Mesendoderm (in vitro differentiated cells): ENCODE measurements at regions not wholly inside any gene's neighbourhood (a gene's known extent, or its start where the extent isn't known, plus 50 kb on each side); places are given as distances from the start of the nearest gene placed in this dataset.

ENCODE experiments used
- DNase-seq: peaks from one replicate; pipeline ENCODE4 v3.0.0; 2013
- H2AK5ac ChIP-seq: 2 replicates; pipeline ENCODE4 v1.6.1; 2013; ENCODE audit warnings: low read length, inconsistent platforms
- H2BK120ac ChIP-seq: 2 replicates; pipeline ENCODE4 v1.6.1; 2013; ENCODE audit warnings: low read depth, mild to moderate bottlenecking, low read length, moderate library complexity, mixed read lengths
- H2BK15ac ChIP-seq: replicated peaks from 2 replicates; pipeline ENCODE4 v1.6.1; 2013; ENCODE audit warnings: low read depth, mild to moderate bottlenecking, moderate library complexity
- H2BK5ac ChIP-seq: 2 replicates; pipeline ENCODE4 v1.6.1; 2013; ENCODE audit warnings: low read length, inconsistent platforms
- H3K18ac ChIP-seq: 2 replicates; pipeline ENCODE4 v1.6.1; 2013; ENCODE audit warnings: mild to moderate bottlenecking, low read length, mixed read lengths
- H3K23ac ChIP-seq: one replicate; pipeline ENCODE4 v1.6.1; 2013; ENCODE audit warnings: low read length
- H3K27ac ChIP-seq: 2 replicates; pipeline ENCODE4 v1.5.1; 2013; ENCODE audit warnings: low read depth, mild to moderate bottlenecking, inconsistent platforms, low read length, moderate library complexity
- H3K27me3 ChIP-seq: 2 replicates; pipeline ENCODE4 v1.6.1; 2013; ENCODE audit warnings: low read length, control low read depth, mild to moderate bottlenecking, inconsistent platforms; ENCODE audit not compliant: insufficient read depth, poor library complexity
- H3K36me3 ChIP-seq: 2 replicates; pipeline ENCODE4 v1.6.1; 2013; ENCODE audit warnings: low read length, inconsistent platforms; ENCODE audit not compliant: control insufficient read depth, insufficient read depth
- H3K4ac ChIP-seq: one replicate; pipeline ENCODE4 v1.6.1; 2013; ENCODE audit warnings: low read depth, mild to moderate bottlenecking, low read length, moderate library complexity
- H3K4me1 ChIP-seq: 2 replicates; pipeline ENCODE4 v1.6.1; 2013; ENCODE audit warnings: low read depth, low read length, inconsistent platforms; ENCODE audit not compliant: control insufficient read depth
- H3K4me2 ChIP-seq: 2 replicates; pipeline ENCODE4 v1.6.1; 2013; ENCODE audit warnings: low read length
- H3K4me3 ChIP-seq: 2 replicates; pipeline ENCODE4 v1.5.1; 2013; ENCODE audit warnings: mild to moderate bottlenecking, low read length
- H3K56ac ChIP-seq: one replicate; pipeline ENCODE4 v1.6.1; 2013; ENCODE audit warnings: low read length
- H3K79me1 ChIP-seq: 2 replicates; pipeline ENCODE4 v1.6.1; 2013; ENCODE audit warnings: low read length, inconsistent platforms
- H3K79me2 ChIP-seq: 2 replicates; pipeline ENCODE4 v1.6.1; 2013; ENCODE audit warnings: mild to moderate bottlenecking, low read length; ENCODE audit not compliant: control insufficient read depth, insufficient read depth
- H3K9ac ChIP-seq: 2 replicates; pipeline ENCODE4 v1.6.1; 2013; ENCODE audit warnings: low read length, inconsistent platforms
- H4K5ac ChIP-seq: one replicate; pipeline ENCODE4 v1.6.1; 2013; ENCODE audit warnings: low read length
- H4K8ac ChIP-seq: one replicate; pipeline ENCODE4 v1.6.1; 2013; ENCODE audit warnings: low read depth, mild to moderate bottlenecking, control low read depth, low read length, moderate library complexity
- WGBS: extraction: QIAGEN DNeasy Blood & Tissue Kit; methylation state at CpG from one replicate; pipeline ENCODE4 v1.1.7; 2013; ENCODE audit warnings: low lambda C conversion rate, missing lambda C conversion rate; ENCODE audit not compliant: insufficient coverage; ENCODE audit errors: extremely low coverage; 5-methylcytosine and 5-hydroxymethylcytosine counted together

DNA sequence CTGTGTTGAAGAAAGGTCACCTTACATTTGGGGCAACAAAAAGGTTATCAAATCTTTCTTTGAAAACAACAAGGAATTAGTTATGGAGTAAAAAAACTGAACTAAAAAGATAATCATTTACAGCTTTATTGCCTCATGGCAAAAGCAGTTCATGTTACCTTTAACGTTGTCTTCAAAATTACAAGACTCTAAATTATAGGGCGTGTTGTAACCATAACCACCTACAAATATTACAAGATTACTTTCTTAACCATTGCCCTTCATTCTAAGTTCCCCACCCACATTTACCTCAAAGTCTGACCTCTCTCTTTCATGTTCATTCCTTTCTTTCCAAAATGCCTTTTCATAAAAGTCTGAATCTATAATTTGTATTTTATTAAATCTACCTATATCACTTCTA is 74.6 kb upstream of the LRATD1 start:
- H3K4me1 ChIP-seq: no peaks in the 10 kb centered on the region
- no peak overlapping the region for H2AK5ac ChIP-seq
- H3K27me3 ChIP-seq: no peaks in the 10 kb centered on the region
- WGBS: no CpG with 5 or more reads among the region's 2 CpGs
- H4K8ac ChIP-seq: no peak overlapping the region
- no peak overlapping the region for H3K56ac ChIP-seq
- no peak overlapping the region for H2BK15ac ChIP-seq
- DNase-seq: no peak
- no peak overlapping the region for H3K9ac ChIP-seq
- no peak overlapping the region for H2BK5ac ChIP-seq
- H3K36me3 ChIP-seq: no peaks in the 10 kb centered on the region
- H3K79me2 ChIP-seq: no peaks in the 10 kb centered on the region
- no peak overlapping the region for H3K18ac ChIP-seq
- no peaks in the 10 kb centered on the region for H3K79me1 ChIP-seq
- no peak overlapping the region for H3K27ac ChIP-seq
- no peak overlapping the region for H3K23ac ChIP-seq
- no peak overlapping the region for H3K4ac ChIP-seq
- no peak overlapping the region for H2BK120ac ChIP-seq
- H3K4me2 ChIP-seq: no peak overlapping the region
- H4K5ac ChIP-seq: no peak overlapping the region
- no peak overlapping the region for H3K4me3 ChIP-seq

DNA sequence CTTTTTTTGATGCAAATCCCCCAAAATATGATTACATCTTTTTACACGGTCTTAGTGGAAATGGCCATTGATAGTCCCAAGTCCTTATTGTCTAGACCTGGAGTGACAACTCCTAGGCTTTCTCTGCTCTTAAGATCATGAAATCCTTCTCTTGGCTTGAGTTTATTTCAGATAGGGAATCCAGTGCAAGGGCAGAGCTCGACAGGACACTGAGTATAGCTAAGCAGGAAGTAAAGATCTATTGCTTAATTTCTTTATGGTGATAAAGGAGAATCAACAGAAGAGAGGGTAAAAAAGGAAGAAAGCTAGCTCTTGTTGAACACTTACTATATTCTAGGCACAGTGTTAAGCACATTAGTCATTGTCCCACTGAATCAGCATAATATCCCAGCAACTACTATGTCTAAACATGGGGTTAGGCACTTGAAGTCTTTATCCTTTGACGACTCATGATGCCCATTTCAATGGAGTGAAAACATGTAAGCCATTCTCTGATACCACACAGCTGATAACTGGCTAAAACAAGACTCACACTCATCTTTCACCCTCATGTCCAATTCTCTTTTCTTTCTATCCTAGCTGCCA is 74.1 kb upstream of the LRATD1 start:
- H3K79me1 ChIP-seq: no peaks in the 10 kb centered on the region
- no peak overlapping the region for H2BK5ac ChIP-seq
- DNase-seq: no peak
- WGBS: no CpG with 5 or more reads among the region's 3 CpGs
- H3K18ac ChIP-seq: no peak overlapping the region
- no peak overlapping the region for H3K27ac ChIP-seq
- H4K8ac ChIP-seq: no peak overlapping the region
- no peak overlapping the region for H2BK15ac ChIP-seq
- no peaks in the 10 kb centered on the region for H3K4me1 ChIP-seq
- H2AK5ac ChIP-seq: no peak overlapping the region
- no peak overlapping the region for H3K23ac ChIP-seq
- H3K4me3 ChIP-seq: no peak overlapping the region
- H3K36me3 ChIP-seq: no peaks in the 10 kb centered on the region
- no peak overlapping the region for H4K5ac ChIP-seq
- H3K27me3 ChIP-seq: no peaks in the 10 kb centered on the region
- H2BK120ac ChIP-seq: no peak overlapping the region
- no peak overlapping the region for H3K9ac ChIP-seq
- no peak overlapping the region for H3K56ac ChIP-seq
- H3K79me2 ChIP-seq: no peaks in the 10 kb centered on the region
- H3K4ac ChIP-seq: no peak overlapping the region
- no peak overlapping the region for H3K4me2 ChIP-seq

DNA sequence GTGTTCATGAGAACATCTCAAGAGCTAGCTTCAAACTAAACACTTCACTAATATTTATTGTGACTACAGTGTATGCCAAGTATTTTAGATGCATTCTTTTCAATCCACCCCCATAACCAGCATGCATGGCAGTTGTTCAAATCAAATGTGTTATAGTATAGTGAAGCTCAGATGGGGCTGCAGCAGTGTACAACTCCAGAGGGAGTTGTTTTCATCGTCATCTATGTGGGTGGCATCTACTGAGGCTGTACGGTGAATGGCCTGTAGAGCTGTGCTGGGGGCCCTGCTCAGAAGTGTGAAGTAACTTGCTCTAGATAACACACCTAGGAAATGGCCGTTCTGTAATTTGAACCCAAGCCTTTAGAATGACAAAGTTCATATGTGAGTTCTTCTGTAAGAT is 71.8 kb upstream of the LRATD1 start:
- Histone ChIP-seq H2AK5ac (no peak overlapping the region), H3K27ac (no peak overlapping the region), H3K27me3 (no peaks in the 10 kb centered on the region), H4K5ac (no peak overlapping the region), H3K56ac (no peak overlapping the region), H3K4me2 (no peak overlapping the region), H3K36me3 (no peaks in the 10 kb centered on the region), H2BK5ac (no peak overlapping the region), H3K79me1 (no peaks in the 10 kb centered on the region), H3K9ac (no peak overlapping the region), H3K23ac (no peak overlapping the region), H4K8ac (no peak overlapping the region), H2BK15ac (no peak overlapping the region), H3K4me3 (no peak overlapping the region), H3K79me2 (no peaks in the 10 kb centered on the region), H3K4ac (no peak overlapping the region), H3K18ac (no peak overlapping the region), H2BK120ac (no peak overlapping the region), H3K4me1 (no peaks in the 10 kb centered on the region)
- no peak for DNase-seq
- no CpG with 5 or more reads among the region's 3 CpGs for WGBS

DNA sequence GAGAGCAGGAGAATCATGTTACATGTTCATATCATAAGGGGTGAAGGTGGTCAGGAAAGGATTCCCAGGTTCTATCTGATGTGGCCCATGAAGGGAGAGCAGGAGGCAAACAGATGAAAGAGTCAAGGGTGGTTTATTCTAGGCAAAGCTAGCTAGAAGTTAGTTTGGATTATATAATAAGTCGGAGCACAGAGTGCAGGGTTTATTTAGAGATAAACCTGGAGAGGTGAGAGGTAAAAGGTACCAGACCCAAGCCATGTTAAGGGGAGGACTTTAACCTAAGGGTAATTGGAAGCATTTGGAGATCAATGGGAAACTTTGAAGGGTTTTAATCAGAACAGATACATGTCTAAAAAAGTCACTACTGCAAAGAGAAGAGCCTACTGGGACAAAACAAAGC is 69.2 kb upstream of the LRATD1 start:
- H4K5ac ChIP-seq: no peak overlapping the region
- no peak overlapping the region for H2BK15ac ChIP-seq
- no peak overlapping the region for H3K27ac ChIP-seq
- no peak overlapping the region for H3K9ac ChIP-seq
- no peak overlapping the region for H3K23ac ChIP-seq
- no CpG with 5 or more reads among the region's 1 CpG for WGBS
- no peak overlapping the region for H3K4ac ChIP-seq
- H3K4me3 ChIP-seq: no peak overlapping the region
- H2AK5ac ChIP-seq: no peak overlapping the region
- H4K8ac ChIP-seq: no peak overlapping the region
- no peaks in the 10 kb centered on the region for H3K79me1 ChIP-seq
- H3K56ac ChIP-seq: no peak overlapping the region
- H3K18ac ChIP-seq: no peak overlapping the region
- H2BK5ac ChIP-seq: no peak overlapping the region
- H2BK120ac ChIP-seq: no peak overlapping the region
- no peaks in the 10 kb centered on the region for H3K27me3 ChIP-seq
- DNase-seq: no peak
- H3K4me1 ChIP-seq: no peaks in the 10 kb centered on the region
- no peaks in the 10 kb centered on the region for H3K79me2 ChIP-seq
- H3K4me2 ChIP-seq: no peak overlapping the region
- H3K36me3 ChIP-seq: no peaks in the 10 kb centered on the region

DNA sequence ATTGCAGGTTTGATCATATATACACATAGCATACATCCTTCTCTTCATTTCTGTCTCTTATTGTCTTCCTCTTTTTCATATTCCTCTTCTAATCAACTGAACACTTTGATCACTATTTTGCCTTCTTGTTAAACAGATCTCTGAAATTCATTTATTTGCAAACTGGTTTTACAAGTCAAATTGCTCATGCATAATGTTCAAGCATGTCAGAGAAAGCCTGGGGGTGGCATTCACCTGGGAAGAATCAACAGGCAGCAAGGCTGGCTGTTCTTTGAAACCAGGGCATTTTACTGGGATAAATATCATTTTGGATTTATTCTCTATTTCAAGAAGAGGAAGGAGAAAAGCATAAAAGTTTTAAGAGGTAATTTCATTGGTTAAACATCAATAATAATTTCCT is 66.9 kb upstream of the LRATD1 start:
- no peak overlapping the region for H3K18ac ChIP-seq
- no peaks in the 10 kb centered on the region for H3K27me3 ChIP-seq
- H3K23ac ChIP-seq: no peak overlapping the region
- no peak overlapping the region for H2AK5ac ChIP-seq
- H3K79me1 ChIP-seq: no peaks in the 10 kb centered on the region
- H3K4ac ChIP-seq: no peak overlapping the region
- H3K4me1 ChIP-seq: no peaks in the 10 kb centered on the region
- no peak overlapping the region for H2BK120ac ChIP-seq
- no peak overlapping the region for H4K5ac ChIP-seq
- no peak overlapping the region for H2BK5ac ChIP-seq
- no peak overlapping the region for H2BK15ac ChIP-seq
- no peak for DNase-seq
- no peaks in the 10 kb centered on the region for H3K79me2 ChIP-seq
- no peak overlapping the region for H3K4me2 ChIP-seq
- no peak overlapping the region for H3K27ac ChIP-seq
- H3K9ac ChIP-seq: no peak overlapping the region
- H3K36me3 ChIP-seq: no peaks in the 10 kb centered on the region
- H3K4me3 ChIP-seq: no peak overlapping the region
- H3K56ac ChIP-seq: no peak overlapping the region
- H4K8ac ChIP-seq: no peak overlapping the region

DNA sequence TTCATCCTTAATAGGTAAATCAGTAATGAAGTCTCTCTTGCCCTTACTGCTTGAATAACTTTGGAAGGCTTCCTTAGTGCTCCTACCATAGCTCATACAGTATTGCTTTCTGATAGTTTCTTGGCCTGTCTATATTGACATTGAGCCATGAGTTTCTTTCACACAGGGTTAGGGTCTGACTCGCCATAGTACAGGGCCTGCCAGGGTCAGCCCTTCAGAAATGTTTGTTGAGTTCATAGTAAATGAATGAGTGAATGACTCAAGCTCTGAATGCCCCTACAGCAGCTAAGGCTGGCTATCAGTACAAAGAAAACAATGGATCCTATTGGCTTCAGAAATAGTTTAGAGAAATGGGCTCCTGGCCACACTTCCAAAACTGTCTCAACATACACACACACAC is 65.0 kb upstream of the LRATD1 start:
- Histone ChIP-seq H2BK5ac (no peak overlapping the region), H4K5ac (no peak overlapping the region), H2BK120ac (no peak overlapping the region), H3K27me3 (no peaks in the 10 kb centered on the region), H2AK5ac (no peak overlapping the region), H3K23ac (no peak overlapping the region), H3K56ac (no peak overlapping the region), H3K9ac (no peak overlapping the region), H2BK15ac (no peak overlapping the region), H3K79me1 (no peaks in the 10 kb centered on the region), H3K4ac (no peak overlapping the region), H3K4me2 (no peak overlapping the region), H3K79me2 (no peaks in the 10 kb centered on the region), H4K8ac (no peak overlapping the region), H3K18ac (no peak overlapping the region), H3K27ac (no peak overlapping the region), H3K4me3 (no peak overlapping the region), H3K4me1 (no peaks in the 10 kb centered on the region), H3K36me3 (no peaks in the 10 kb centered on the region)
- WGBS: no CpG with 5 or more reads among the region's 1 CpG
- DNase-seq: no peak
